ENCODE measurements at regions not wholly inside any gene's neighbourhood (a gene's known extent, or its start where the extent isn't known, plus 50 kb on each side); places are given as distances from the start of the nearest gene placed in this dataset.

- H3K9ac ChIP-seq (replicated peaks in 1 of 4; ENCODE audit: extremely low read depth in 1 of 4, low read depth in 3 of 4, low read length in 3 of 4), result no peak overlapping the region
- no peaks in the 10 kb centered on the region for H3K9me3 ChIP-seq (ENCODE audit: insufficient read depth in 2 of 2, low read depth in 1 of 2, low read length in 1 of 2)
- no peak overlapping the region for H4K5ac ChIP-seq (ENCODE audit: insufficient read length, low read depth, low read length)
- H2AK5ac ChIP-seq (ENCODE audit: low read depth, low read length), result no peak overlapping the region
- no peak overlapping the region for H2BK20ac ChIP-seq (ENCODE audit: low read length)
- no peaks in the 10 kb centered on the region for H3K36me3 ChIP-seq (ENCODE audit: control insufficient read depth in 2 of 4, insufficient read depth in 4 of 4, low read length in 3 of 4)
- H3K18ac ChIP-seq (ENCODE audit: extremely low read depth, low read length), result no peak overlapping the region
- no peak overlapping the region for H2BK120ac ChIP-seq (replicated peaks; ENCODE audit: low read depth, low read length)
- H4K20me1 ChIP-seq (replicated peaks in 1 of 2; ENCODE audit: control insufficient read depth in 1 of 2, insufficient read depth in 2 of 2, low read length in 2 of 2), result no peaks in the 10 kb centered on the region
- no peak overlapping the region for H3K14ac ChIP-seq (ENCODE audit: insufficient read length)
- H2BK15ac ChIP-seq (ENCODE audit: low read length), result no peak overlapping the region
- ChIA-PET CTCF (ENCODE audit: partially characterized antibody) (interaction anchor here (0.8 to 1.1 kb wide), 4 partner anchors 13 to 306 kb away, joined by 3 to 4 read pairs (median 4); no protein-coding TSS in a partner anchor), POLR2A (ENCODE audit: partially characterized antibody) (no interaction called here)
- DNase-seq (ENCODE audit: low read depth in 1 of 2, low spot score in 2 of 2) (no peak), FAIRE-seq (no peak)
- H4K8ac ChIP-seq (ENCODE audit: extremely low read depth, insufficient read depth, low read length), result no peak overlapping the region
- H4K91ac ChIP-seq (replicated peaks; ENCODE audit: insufficient read length, low read length), result no peak overlapping the region
- 89% methylated on average over 1 of the region's 1 CpG; no CpG with 5 or more reads in 1 of the 2 experiments for WGBS, 2 experiments (ENCODE audit: extremely low coverage in 1 of 2, insufficient coverage in 1 of 2, insufficient read length in 1 of 2, insufficient replicate concordance in 2 of 2, low coverage in 1 of 2, low lambda C conversion rate in 2 of 2, missing lambda C conversion rate in 1 of 2)
- H2BK12ac ChIP-seq (ENCODE audit: low read depth, low read length), result no peak overlapping the region
- H3K23me2 ChIP-seq (ENCODE audit: low read depth, low read length), result no peaks in the 10 kb centered on the region
- H3K79me1 ChIP-seq (ENCODE audit: low read depth, low read length), result no peaks in the 10 kb centered on the region
- H3K4me2 ChIP-seq (ENCODE audit: insufficient read depth in 1 of 2, low read depth in 2 of 2, low read length in 2 of 2), result no peak overlapping the region
- no peak overlapping the region for H2AFZ ChIP-seq (ENCODE audit: low read length)
- H2BK5ac ChIP-seq (ENCODE audit: low read depth, low read length), result no peak overlapping the region
- H3K23ac ChIP-seq (ENCODE audit: insufficient read length), result no peak overlapping the region
- H3K79me2 ChIP-seq (ENCODE audit: control insufficient read depth in 1 of 2, insufficient read depth in 2 of 2, low read length in 2 of 2), result no peaks in the 10 kb centered on the region
- H3K4me3 ChIP-seq (ENCODE audit: extremely low read depth in 1 of 4, insufficient read depth in 2 of 4, low read depth in 3 of 4, low read length in 4 of 4), result no peak overlapping the region
- H3K27ac ChIP-seq (ENCODE audit: low read depth, low read length), result no peak overlapping the region
- no peak overlapping the region for H3K56ac ChIP-seq (replicated peaks; ENCODE audit: insufficient read length, low read depth, low read length)
- peaks cover 0 to 3% (median 0%) of the 10 kb centered on the region in 4 experiments; a peak in 1 of 7 replicates for H3K4me1 ChIP-seq (replicated peaks in 1 of 4; ENCODE audit: control insufficient read depth in 3 of 4, insufficient read depth in 4 of 4, low read length in 3 of 4)
- H3K4ac ChIP-seq (replicated peaks; ENCODE audit: insufficient read length, low read depth, low read length), result no peak overlapping the region
- H3K27me3 ChIP-seq (replicated peaks in 1 of 4; ENCODE audit: control insufficient read depth in 3 of 4, extremely low read depth in 1 of 4, insufficient read depth in 3 of 4, low read length in 3 of 4), result no peaks in the 10 kb centered on the region
- TF ChIP-seq RFX5 (IDR thresholded peaks at IDR 0.05; ENCODE audit: borderline replicate concordance, low read depth, low read length) (no peak), POLR2AphosphoS5 (IDR thresholded peaks at IDR 0.05; ENCODE audit: low read depth, low read length) (no peak), EP300 (IDR thresholded peaks at IDR 0.05; ENCODE audit: borderline replicate concordance in 1 of 2, low read depth in 2 of 2, low read length in 2 of 2) (no peak), SAP30 (IDR thresholded peaks at IDR 0.05; ENCODE audit: insufficient read depth, insufficient replicate concordance, low read length) (no peak), POU5F1 (IDR thresholded peaks at IDR 0.05; ENCODE audit: low read depth, low read length) (no peak), SP4 (IDR thresholded peaks at IDR 0.05; ENCODE audit: low read length) (no peak), TAF7 (optimal IDR thresholded peaks at IDR 0.05; ENCODE audit: borderline replicate concordance, low read depth, low read length) (no peak), SUZ12 (IDR thresholded peaks at IDR 0.05; ENCODE audit: low read length) (no peak), MAFK (IDR thresholded peaks at IDR 0.05; ENCODE audit: low read depth, low read length) (no peak), TAF1 (IDR thresholded peaks at IDR 0.05; ENCODE audit: low read depth, low read length) (no peak), JUND (IDR thresholded peaks at IDR 0.05; ENCODE audit: low read length) (no peak), USF2 (IDR thresholded peaks at IDR 0.05; ENCODE audit: low read length) (no peak), BRCA1 (IDR thresholded peaks at IDR 0.05; ENCODE audit: low read depth, low read length) (no peak)
These were observed 127.9 kb downstream of the ZNF330 start for GRCh38 chr4:141348573-141348972.

Data from H1 (cell line).